Mammary epithelial cell (primary cell): ENCODE measurements at regions not wholly inside any gene's neighbourhood (a gene's known extent, or its start where the extent isn't known, plus 50 kb on each side); places are given as distances from the start of the nearest gene placed in this dataset.

ENCODE experiments used
- CTCF ChIP-seq, 2 donors: IDR thresholded peaks in 1 of 2; conservative IDR thresholded peaks in 1 of 2; 2 replicates each; pipeline ENCODE4 v1.5.1; 2011 to 2012; ENCODE audit warnings: inconsistent platforms in 2 of 2, low read length in 2 of 2, mild to moderate bottlenecking in 2 of 2, control low read depth in 1 of 2, low read depth in 1 of 2; ENCODE audit not compliant: insufficient read depth in 1 of 2; ENCODE audit errors: extremely low read depth in 1 of 2
- EZH2 ChIP-seq: IDR thresholded peaks from 2 replicates; pipeline ENCODE4 v1.6.1; 2012; ENCODE audit warnings: low read length, inconsistent platforms, borderline replicate concordance

- TF ChIP-seq CTCF (conservative IDR thresholded peaks at IDR 0.05 in 1 of 2, IDR thresholded peaks at IDR 0.05 in 1 of 2; ENCODE audit: extremely low read depth in 1 of 2, insufficient read depth in 1 of 2, low read depth in 1 of 2, low read length in 2 of 2) (no peak), EZH2 (no peak)
Measured at GRCh38 chr6:72525821-72526510, 95.9 kb upstream of the KCNQ5 start.
